Fibroblast of lung (primary cell): ENCODE measurements at regions not wholly inside any gene's neighbourhood (a gene's known extent, or its start where the extent isn't known, plus 50 kb on each side); places are given as distances from the start of the nearest gene placed in this dataset.
A peak's percentile ranks its signal among the peaks of the same experiment; 100 is the strongest.

Source experiments
- DNase-seq, 2 donors: peaks; one replicate each; pipeline versions ENCODE4 v3.0.0 to v3.0.0-alpha.2; 2010; ENCODE audit warnings: low read depth in 2 of 2
- H2AFZ ChIP-seq: 2 replicates; pipeline ENCODE4 v1.5.1; 2012; ENCODE audit warnings: low read length, control low read depth, inconsistent platforms
- H3K27ac ChIP-seq: 2 replicates; pipeline ENCODE4 v1.5.1; 2011; ENCODE audit warnings: low read length, control low read depth; ENCODE audit not compliant: insufficient read depth
- H3K27me3 ChIP-seq: 2 replicates; pipeline ENCODE4 v1.5.1; 2011; ENCODE audit warnings: mild to moderate bottlenecking, low read length; ENCODE audit not compliant: control insufficient read depth, insufficient read depth
- H3K36me3 ChIP-seq: 2 replicates; pipeline ENCODE4 v1.5.1; 2011; ENCODE audit warnings: low read length; ENCODE audit not compliant: control insufficient read depth, insufficient read depth
- H3K4me1 ChIP-seq: 2 replicates; pipeline ENCODE4 v1.5.1; 2011; ENCODE audit warnings: low read length; ENCODE audit not compliant: control insufficient read depth, insufficient read depth; ENCODE audit errors: extremely low read depth
- H3K4me2 ChIP-seq: 2 replicates; pipeline ENCODE4 v1.5.1; 2011; ENCODE audit warnings: low read length, control low read depth; ENCODE audit not compliant: insufficient read depth; ENCODE audit errors: extremely low read depth
- H3K4me3 ChIP-seq, 4 experiments: fragments of 200-600 bp in 1 of 4; sonication (generic) in 1 of 4; replicated peaks in 1 of 4; 2 replicates each; pipeline ENCODE4 v1.5.1; 2011 to 2016; ENCODE audit warnings: low read length in 4 of 4, low read depth in 3 of 4, mild to moderate bottlenecking in 3 of 4, control low read depth in 2 of 4, inconsistent platforms in 1 of 4, mixed read lengths in 1 of 4; ENCODE audit not compliant: insufficient read depth in 1 of 4; ENCODE audit errors: control extremely low read depth in 1 of 4
- H3K79me2 ChIP-seq: 2 replicates; pipeline ENCODE4 v1.5.1; 2012; ENCODE audit warnings: mild to moderate bottlenecking, low read length, inconsistent platforms; ENCODE audit not compliant: control insufficient read depth, insufficient read depth
- H3K9ac ChIP-seq: 2 replicates; pipeline ENCODE4 v1.5.1; 2011; ENCODE audit warnings: mild to moderate bottlenecking, low read length, control low read depth; ENCODE audit not compliant: insufficient read depth
- H3K9me3 ChIP-seq: 2 replicates; pipeline ENCODE4 v1.5.1; 2012; ENCODE audit warnings: low read depth, low read length; ENCODE audit not compliant: control insufficient read depth, insufficient read depth
- H4K20me1 ChIP-seq: 2 replicates; pipeline ENCODE4 v1.5.1; 2011; ENCODE audit warnings: low read length; ENCODE audit not compliant: control insufficient read depth, insufficient read depth; ENCODE audit errors: extremely low read depth
- CTCF ChIP-seq, 2 donors: IDR thresholded peaks in 1 of 2; conservative IDR thresholded peaks in 1 of 2; 1 replicate in 1 of 2; 2 replicates in 1 of 2; pipeline ENCODE4 v1.5.1; 2011 to 2012; ENCODE audit warnings: low read length in 2 of 2, control low read depth in 1 of 2, inconsistent platforms in 1 of 2, low read depth in 1 of 2, mild to moderate bottlenecking in 1 of 2
- EZH2 ChIP-seq: IDR thresholded peaks from 2 replicates; pipeline ENCODE4 v1.5.1; 2012; ENCODE audit warnings: low read length, control low read depth, mild to moderate bottlenecking; ENCODE audit errors: missing control alignments

GRCh38 chr3:59482684-59483083 lies 432.9 kb upstream of the CFAP20DC start:
- no peak overlapping the region for H3K4me3 ChIP-seq
- H3K27ac ChIP-seq: no peak overlapping the region
- H4K20me1 ChIP-seq: no peaks in the 10 kb centered on the region
- no peak overlapping the region for H3K9ac ChIP-seq
- no peaks in the 10 kb centered on the region for H3K79me2 ChIP-seq
- H2AFZ ChIP-seq: no peak overlapping the region
- H3K4me1 ChIP-seq: peaks cover 2% of the 10 kb centered on the region
- H3K9me3 ChIP-seq: no peaks in the 10 kb centered on the region
- peak in 1 of 2 donors; percentile 42 for DNase-seq
- H3K27me3 ChIP-seq: no peaks in the 10 kb centered on the region
- no peak overlapping the region for H3K4me2 ChIP-seq
- H3K36me3 ChIP-seq: no peaks in the 10 kb centered on the region
- TF ChIP-seq CTCF (conservative IDR thresholded peaks at IDR 0.05 in 1 of 2, IDR thresholded peaks at IDR 0.05 in 1 of 2; ENCODE audit: low read depth in 1 of 2, low read length in 2 of 2) (no peak), EZH2 (no peak)

- DNase-seq: peak in 1 of 2 donors; percentile 67
- Histone ChIP-seq H4K20me1 (no peaks in the 10 kb centered on the region), H3K4me3 (no peak overlapping the region), H3K4me1 (peaks cover 2% of the 10 kb centered on the region), H2AFZ (no peak overlapping the region), H3K27me3 (no peaks in the 10 kb centered on the region), H3K79me2 (no peaks in the 10 kb centered on the region), H3K4me2 (no peak overlapping the region), H3K9me3 (no peaks in the 10 kb centered on the region), H3K27ac (no peak overlapping the region), H3K9ac (no peak overlapping the region), H3K36me3 (no peaks in the 10 kb centered on the region)
- no peak for TF ChIP-seq EZH2
- no peak for TF ChIP-seq CTCF (conservative IDR thresholded peaks at IDR 0.05 in 1 of 2, IDR thresholded peaks at IDR 0.05 in 1 of 2; ENCODE audit: low read depth in 1 of 2, low read length in 2 of 2)
These were observed 432.1 kb upstream of the CFAP20DC start for GRCh38 chr3:59481776-59482400.

GRCh38 chr3:59480486-59480995 lies 430.7 kb upstream of the CFAP20DC start:
- no peak for TF ChIP-seq CTCF (conservative IDR thresholded peaks at IDR 0.05 in 1 of 2, IDR thresholded peaks at IDR 0.05 in 1 of 2; ENCODE audit: low read depth in 1 of 2, low read length in 2 of 2)
- no peak for TF ChIP-seq EZH2
- Histone ChIP-seq H3K27me3 (no peaks in the 10 kb centered on the region), H3K9ac (no peak overlapping the region), H2AFZ (peak overlapping the region; percentile 11), H3K4me2 (peak overlapping the region; percentile 41), H3K36me3 (no peaks in the 10 kb centered on the region), H4K20me1 (no peaks in the 10 kb centered on the region), H3K9me3 (no peaks in the 10 kb centered on the region), H3K4me3 (peak overlapping the region in 1 of 4 experiments; percentile 9), H3K27ac (no peak overlapping the region), H3K79me2 (no peaks in the 10 kb centered on the region), H3K4me1 (peaks cover 2% of the 10 kb centered on the region)
- peak; percentile 57 to 74 for DNase-seq
